ENCODE measurements at regions not wholly inside any gene's neighbourhood (a gene's known extent, or its start where the extent isn't known, plus 50 kb on each side); places are given as distances from the start of the nearest gene placed in this dataset.

- peak; percentile 78 for DNase-seq (ENCODE audit: low read depth)
Measured at GRCh38 chr3:190722181-190722905, 140.2 kb downstream of the GMNC start.

DNA sequence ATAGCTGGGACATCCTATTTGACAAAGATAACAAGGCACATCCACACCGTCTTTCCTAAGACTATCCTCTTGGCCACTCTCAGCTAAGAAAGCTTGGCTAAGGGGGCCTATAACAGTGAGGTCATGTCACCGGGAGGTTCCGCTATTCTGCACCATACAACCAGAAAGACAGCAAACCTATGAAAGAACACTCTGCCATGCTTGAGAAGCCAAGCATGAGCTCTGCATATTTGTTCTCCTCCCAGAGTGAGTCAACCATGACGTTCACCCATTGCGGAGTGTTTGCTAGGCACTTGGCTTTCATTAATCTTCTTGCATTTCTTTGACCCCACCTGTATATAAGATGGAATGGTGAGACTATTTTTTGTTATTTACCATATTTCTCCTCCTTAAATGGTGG is 141.2 kb downstream of the GMNC start:
- peak; percentile 30 for DNase-seq (ENCODE audit: low read depth)

- DNase-seq (ENCODE audit: low read depth), result peak; percentile 88
Measured at GRCh38 chr3:190718671-190719070, 143.8 kb downstream of the GMNC start.

DNA sequence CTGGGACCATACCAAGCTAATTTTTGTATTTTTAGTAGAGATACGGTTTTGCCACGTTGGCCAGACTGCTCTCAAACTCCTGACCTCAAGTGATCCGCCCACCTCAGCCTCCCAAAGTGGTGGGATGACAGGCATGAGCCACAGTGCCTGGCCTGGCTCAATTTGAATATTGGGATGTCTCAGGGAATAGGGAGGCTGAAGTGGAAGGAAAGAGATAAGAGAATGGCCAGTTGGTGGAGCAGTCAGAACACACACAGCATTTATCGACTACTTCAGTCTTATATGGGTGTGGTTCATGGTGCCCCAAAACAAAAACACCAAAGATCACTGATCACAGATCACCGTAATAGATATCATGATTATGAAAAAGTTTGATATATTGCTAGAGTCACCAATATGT is 144.4 kb downstream of the GMNC start:
- DNase-seq (ENCODE audit: low read depth), result no peak

DNA sequence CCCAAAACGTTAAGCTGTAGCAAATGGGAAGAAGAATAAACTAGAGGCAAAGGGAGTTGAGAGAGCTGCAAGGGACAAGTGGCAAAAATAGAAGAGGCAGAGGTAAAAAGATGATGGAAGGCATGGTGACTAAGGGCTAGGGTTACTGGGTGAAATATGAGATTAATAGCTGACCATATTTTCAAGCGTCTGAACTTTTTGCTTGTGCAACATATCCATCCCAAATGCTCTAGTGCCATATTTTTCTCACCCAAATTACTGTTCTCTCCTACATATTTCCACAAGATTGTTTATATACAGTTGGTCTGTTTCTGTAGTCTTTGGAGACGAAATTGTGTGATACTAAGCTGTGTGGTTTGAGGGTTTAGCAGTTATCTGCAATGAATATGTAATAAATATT is 145.5 kb downstream of the GMNC start:
- DNase-seq (ENCODE audit: low read depth), result peak; percentile 61

DNA sequence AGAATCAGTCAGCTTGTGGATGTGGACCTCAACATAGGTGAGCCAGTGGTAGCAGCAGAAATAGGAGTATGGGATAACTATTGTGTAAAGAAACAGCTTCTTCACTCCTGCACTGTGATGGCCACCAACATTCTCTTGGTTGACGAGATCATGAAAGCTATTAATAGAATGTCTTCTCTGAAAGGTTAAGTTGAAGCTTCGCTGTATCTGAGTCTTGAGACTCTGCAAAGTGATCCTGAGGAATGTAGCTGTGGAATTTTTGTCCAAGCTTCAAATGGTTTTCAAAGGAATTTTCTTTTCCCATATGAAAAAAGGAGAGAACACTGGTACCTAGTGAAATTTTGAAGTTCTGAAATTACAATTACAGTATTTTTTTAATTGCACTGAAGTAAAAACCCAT is 146.3 kb downstream of the GMNC start:
- no peak for DNase-seq (ENCODE audit: low read depth)

DNA sequence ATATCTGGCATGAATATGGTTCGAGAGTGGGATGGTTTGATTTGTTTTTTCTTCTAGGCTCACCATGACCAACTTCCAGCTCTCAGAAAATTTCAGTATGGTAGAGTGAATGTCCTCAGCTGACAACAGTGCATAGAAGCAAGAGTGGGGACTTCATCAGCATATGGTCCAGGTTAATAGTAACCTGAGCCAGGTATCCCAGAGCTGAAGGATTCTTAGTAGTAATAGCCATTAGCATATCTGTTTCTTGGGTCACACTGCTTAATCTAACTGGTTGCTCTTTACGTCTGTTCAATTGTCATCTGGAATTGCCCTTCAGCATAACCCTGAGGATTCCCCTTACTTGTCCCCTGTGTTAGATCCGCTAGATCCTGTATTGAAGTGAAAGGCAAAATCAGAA is 151.8 kb downstream of the GMNC start:
- DNase-seq (ENCODE audit: low read depth), result no peak

GRCh38 chr3:190709351-190709773 is 153.1 kb downstream of the GMNC start:
- peak; percentile 58 for DNase-seq (ENCODE audit: low read depth)

Data from fibroblast of gingiva (primary cell).